ENCODE measurements at regions not wholly inside any gene's neighbourhood (a gene's known extent, or its start where the extent isn't known, plus 50 kb on each side); places are given as distances from the start of the nearest gene placed in this dataset.

DNA sequence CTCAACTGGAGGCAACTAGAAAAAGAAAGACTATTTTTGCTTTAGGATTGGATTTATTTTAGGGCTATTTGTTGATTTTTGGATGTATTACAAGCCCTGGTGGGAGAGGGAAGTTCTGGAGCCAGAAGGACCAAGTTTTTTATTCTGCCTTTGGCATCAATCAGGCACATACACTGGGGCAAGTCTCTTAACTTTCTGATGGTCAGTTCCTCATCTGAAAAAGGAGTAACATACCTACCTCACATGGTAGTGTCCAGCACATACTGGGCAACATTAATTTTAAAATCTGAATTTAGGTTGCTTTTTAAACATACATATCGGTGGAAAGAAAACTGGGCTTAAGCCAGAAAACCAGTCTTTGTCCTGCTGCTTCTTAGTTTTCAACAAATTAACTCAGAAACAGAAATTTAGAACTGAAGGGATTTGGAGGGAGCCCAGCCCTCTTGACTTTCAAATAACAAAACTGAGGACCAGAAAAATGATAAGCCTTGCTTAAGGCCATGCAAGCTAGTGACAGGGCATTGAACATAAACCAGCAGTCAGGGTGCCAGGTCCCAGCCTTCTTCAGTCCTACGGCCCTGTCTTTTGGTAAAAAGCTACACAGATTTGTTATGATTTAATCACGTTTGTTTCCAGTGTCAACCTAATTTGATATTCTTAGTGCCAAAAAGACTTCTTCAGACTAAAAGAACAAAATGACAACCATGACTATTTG is 90.2 kb upstream of the SLC38A2 start:
- H3K4me3 ChIP-seq (replicated peaks; ENCODE audit: low read depth, low read length) = no peak overlapping the region
- no peaks in the 10 kb centered on the region for H3K36me3 ChIP-seq (ENCODE audit: control insufficient read depth, insufficient read depth, low read length)
- H3K27me3 ChIP-seq (replicated peaks; ENCODE audit: control insufficient read depth, insufficient read depth, low read length) = no peaks in the 10 kb centered on the region; the same call in 1 of the 2 replicates
- DNase-seq (ENCODE audit: extremely low read depth, insufficient read length) = no peak
- TF ChIP-seq, protein P1, sequence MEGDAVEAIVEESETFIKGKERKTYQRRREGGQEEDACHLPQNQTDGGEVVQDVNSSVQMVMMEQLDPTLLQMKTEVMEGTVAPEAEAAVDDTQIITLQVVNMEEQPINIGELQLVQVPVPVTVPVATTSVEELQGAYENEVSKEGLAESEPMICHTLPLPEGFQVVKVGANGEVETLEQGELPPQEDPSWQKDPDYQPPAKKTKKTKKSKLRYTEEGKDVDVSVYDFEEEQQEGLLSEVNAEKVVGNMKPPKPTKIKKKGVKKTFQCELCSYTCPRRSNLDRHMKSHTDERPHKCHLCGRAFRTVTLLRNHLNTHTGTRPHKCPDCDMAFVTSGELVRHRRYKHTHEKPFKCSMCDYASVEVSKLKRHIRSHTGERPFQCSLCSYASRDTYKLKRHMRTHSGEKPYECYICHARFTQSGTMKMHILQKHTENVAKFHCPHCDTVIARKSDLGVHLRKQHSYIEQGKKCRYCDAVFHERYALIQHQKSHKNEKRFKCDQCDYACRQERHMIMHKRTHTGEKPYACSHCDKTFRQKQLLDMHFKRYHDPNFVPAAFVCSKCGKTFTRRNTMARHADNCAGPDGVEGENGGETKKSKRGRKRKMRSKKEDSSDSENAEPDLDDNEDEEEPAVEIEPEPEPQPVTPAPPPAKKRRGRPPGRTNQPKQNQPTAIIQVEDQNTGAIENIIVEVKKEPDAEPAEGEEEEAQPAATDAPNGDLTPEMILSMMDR (IDR thresholded peaks at IDR 0.05; ENCODE audit: insufficient read depth, low read length, poor library complexity, severe bottlenecking) = no peak

DNA sequence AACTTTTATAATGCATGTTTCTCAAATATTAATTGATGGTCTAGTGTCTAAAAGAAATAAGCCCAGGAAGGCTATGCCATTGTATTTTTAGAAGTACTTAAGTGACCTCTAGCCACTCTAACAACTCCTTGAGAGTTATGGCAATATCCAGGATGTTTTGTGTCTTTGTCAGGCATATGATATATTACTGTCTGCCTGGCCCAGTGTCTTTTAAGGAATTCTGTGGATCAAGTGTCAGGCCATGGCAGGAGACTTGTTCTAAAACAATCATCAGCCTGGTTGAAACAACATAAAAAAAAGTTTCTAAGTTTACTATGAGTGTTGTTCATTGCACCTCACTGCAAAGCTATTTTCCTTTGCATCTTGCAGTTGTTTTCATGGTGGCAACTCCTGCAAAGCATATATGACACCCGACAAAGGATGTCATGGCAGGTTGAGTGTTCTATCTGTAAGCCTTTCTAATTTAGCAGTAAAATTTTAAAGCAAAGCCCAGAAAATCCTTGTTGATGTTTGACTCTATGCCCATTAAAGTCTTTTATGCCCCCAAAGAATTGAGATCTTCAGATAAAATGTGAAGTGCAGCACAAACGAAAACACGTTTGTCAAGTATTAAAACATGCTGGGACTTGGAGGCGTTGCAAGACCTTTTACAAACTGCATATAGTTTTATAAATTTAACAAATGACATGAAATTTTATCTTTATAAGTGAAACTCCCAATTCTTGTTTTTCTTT is 89.5 kb upstream of the SLC38A2 start:
- TF ChIP-seq, protein P1 (IDR thresholded peaks at IDR 0.05; ENCODE audit: insufficient read depth, low read length, poor library complexity, severe bottlenecking) = no peak
- DNase-seq (ENCODE audit: extremely low read depth, insufficient read length) = no peak
- Histone ChIP-seq H3K27me3 (replicated peaks; ENCODE audit: control insufficient read depth, insufficient read depth, low read length) (no peaks in the 10 kb centered on the region; the same call in 1 of the 2 replicates), H3K4me3 (replicated peaks; ENCODE audit: low read depth, low read length) (no peak overlapping the region), H3K36me3 (ENCODE audit: control insufficient read depth, insufficient read depth, low read length) (no peaks in the 10 kb centered on the region)

DNA sequence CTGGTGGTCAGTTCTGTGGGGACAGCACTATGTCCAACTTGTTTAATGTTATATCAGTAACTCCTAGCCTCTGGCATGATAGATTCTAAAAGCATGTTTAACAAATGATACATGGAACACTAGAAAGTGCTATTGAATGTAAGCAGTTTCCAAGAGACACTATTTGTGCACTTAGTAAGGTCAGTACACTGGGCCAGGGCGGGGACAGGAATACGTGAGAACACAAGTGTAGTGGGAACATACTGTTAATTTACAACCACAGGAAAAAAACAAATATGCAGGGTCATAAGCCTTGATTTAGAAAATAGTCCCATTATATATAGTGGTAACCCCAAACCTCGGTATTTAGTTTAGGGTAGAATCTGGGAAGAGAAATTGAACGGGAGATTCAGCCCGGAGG is 88.9 kb upstream of the SLC38A2 start:
- TF ChIP-seq, protein P1 (IDR thresholded peaks at IDR 0.05; ENCODE audit: insufficient read depth, low read length, poor library complexity, severe bottlenecking) = no peak
- Histone ChIP-seq H3K4me3 (replicated peaks; ENCODE audit: low read depth, low read length) (no peak overlapping the region), H3K36me3 (ENCODE audit: control insufficient read depth, insufficient read depth, low read length) (no peaks in the 10 kb centered on the region), H3K27me3 (replicated peaks; ENCODE audit: control insufficient read depth, insufficient read depth, low read length) (no peaks in the 10 kb centered on the region; the same call in 1 of the 2 replicates)
- DNase-seq (ENCODE audit: extremely low read depth, insufficient read length) = no peak

DNA sequence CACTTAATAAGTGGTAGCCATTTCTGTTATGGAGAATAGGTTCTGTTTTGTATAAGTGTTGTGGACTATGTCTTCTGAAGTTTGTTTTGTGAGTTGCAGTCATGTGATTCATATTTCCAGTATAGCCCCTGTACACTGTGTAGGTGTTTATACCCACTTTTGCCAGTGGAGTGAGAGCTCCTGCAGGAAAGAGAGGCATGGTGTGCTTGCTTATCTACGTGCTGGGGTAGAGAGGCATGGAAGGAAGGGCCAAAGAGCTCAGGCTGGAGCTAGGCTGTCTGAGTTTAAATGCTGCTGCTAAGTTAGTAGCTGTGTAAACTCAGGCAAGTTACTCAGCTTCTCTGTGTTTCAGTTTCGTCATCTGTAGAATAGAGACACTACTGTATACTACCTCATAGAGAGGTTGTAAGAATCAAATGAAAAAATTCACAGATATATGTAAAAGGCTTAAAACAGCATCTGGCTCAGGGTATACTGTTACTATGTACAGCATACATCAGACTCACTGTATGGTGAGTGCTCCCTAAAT is 88.2 kb upstream of the SLC38A2 start:
- no peaks in the 10 kb centered on the region; the same call in 1 of the 2 replicates for H3K27me3 ChIP-seq (replicated peaks; ENCODE audit: control insufficient read depth, insufficient read depth, low read length)
- no peak for DNase-seq (ENCODE audit: extremely low read depth, insufficient read length)
- H3K36me3 ChIP-seq (ENCODE audit: control insufficient read depth, insufficient read depth, low read length) = no peaks in the 10 kb centered on the region
- TF ChIP-seq, protein P1 (IDR thresholded peaks at IDR 0.05; ENCODE audit: insufficient read depth, low read length, poor library complexity, severe bottlenecking) = no peak
- H3K4me3 ChIP-seq (replicated peaks; ENCODE audit: low read depth, low read length) = no peak overlapping the region

GRCh38 chr12:46459861-46460545 is 87.4 kb upstream of the SLC38A2 start:
- Histone ChIP-seq H3K4me3 (replicated peaks; ENCODE audit: low read depth, low read length) (no peak overlapping the region), H3K27me3 (replicated peaks; ENCODE audit: control insufficient read depth, insufficient read depth, low read length) (no peaks in the 10 kb centered on the region), H3K36me3 (ENCODE audit: control insufficient read depth, insufficient read depth, low read length) (no peaks in the 10 kb centered on the region)
- TF ChIP-seq, protein P1 (IDR thresholded peaks at IDR 0.05; ENCODE audit: insufficient read depth, low read length, poor library complexity, severe bottlenecking) = no peak
- no peak for DNase-seq (ENCODE audit: extremely low read depth, insufficient read length)
